ENCODE measurements at regions not wholly inside any gene's neighbourhood (a gene's known extent, or its start where the extent isn't known, plus 50 kb on each side); places are given as distances from the start of the nearest gene placed in this dataset.
"Not testable (repeated sequence)": the region's sequence is repeated elsewhere in the genome, so short reads cannot be mapped to it uniquely, and the experiment has no call there.

DNA sequence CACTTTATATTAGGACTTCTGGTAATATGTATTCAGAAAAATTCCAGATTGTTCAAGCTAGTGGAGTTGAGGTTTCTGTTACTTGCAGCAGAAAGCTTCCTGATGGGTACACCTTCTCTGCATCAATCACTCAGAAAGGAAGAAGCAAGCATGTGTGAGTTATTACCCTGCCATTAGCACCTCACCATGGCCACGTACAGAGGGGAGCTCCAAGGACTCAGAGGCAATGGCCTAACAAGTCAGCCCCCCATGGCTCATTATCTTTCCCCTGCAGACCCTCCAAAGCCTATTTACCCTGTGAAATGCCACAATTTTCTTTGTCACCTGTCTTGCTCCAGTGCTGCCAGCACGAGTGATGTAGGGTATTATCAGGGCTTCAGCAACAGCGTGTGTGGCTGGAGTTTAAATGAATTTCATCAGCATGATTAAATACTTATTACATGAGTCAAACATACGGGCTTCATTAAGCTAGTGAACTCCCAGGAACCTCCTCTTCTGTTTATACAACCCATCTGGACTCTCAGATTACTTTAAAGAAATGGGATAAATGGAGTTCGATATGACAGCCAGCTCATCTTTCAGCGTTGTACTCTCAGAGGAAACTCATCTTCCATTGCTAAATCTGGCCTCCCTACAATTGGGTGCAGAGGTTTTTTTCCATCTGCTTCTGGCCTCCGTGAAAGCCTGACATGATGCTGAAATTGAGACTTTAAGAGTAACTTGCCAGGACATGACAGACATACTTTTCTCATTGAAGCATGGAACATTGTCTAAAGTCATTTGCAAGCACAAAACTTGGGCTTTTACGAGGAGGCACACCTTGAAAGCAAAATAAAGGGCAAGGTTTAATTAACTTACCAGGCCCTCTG lies 135.9 kb downstream of the TMEM30B start:
- no peak overlapping the region for H3K27ac ChIP-seq
- TF ChIP-seq, protein P1, sequence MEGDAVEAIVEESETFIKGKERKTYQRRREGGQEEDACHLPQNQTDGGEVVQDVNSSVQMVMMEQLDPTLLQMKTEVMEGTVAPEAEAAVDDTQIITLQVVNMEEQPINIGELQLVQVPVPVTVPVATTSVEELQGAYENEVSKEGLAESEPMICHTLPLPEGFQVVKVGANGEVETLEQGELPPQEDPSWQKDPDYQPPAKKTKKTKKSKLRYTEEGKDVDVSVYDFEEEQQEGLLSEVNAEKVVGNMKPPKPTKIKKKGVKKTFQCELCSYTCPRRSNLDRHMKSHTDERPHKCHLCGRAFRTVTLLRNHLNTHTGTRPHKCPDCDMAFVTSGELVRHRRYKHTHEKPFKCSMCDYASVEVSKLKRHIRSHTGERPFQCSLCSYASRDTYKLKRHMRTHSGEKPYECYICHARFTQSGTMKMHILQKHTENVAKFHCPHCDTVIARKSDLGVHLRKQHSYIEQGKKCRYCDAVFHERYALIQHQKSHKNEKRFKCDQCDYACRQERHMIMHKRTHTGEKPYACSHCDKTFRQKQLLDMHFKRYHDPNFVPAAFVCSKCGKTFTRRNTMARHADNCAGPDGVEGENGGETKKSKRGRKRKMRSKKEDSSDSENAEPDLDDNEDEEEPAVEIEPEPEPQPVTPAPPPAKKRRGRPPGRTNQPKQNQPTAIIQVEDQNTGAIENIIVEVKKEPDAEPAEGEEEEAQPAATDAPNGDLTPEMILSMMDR (conservative IDR thresholded peaks at IDR 0.05), result no peak

DNA sequence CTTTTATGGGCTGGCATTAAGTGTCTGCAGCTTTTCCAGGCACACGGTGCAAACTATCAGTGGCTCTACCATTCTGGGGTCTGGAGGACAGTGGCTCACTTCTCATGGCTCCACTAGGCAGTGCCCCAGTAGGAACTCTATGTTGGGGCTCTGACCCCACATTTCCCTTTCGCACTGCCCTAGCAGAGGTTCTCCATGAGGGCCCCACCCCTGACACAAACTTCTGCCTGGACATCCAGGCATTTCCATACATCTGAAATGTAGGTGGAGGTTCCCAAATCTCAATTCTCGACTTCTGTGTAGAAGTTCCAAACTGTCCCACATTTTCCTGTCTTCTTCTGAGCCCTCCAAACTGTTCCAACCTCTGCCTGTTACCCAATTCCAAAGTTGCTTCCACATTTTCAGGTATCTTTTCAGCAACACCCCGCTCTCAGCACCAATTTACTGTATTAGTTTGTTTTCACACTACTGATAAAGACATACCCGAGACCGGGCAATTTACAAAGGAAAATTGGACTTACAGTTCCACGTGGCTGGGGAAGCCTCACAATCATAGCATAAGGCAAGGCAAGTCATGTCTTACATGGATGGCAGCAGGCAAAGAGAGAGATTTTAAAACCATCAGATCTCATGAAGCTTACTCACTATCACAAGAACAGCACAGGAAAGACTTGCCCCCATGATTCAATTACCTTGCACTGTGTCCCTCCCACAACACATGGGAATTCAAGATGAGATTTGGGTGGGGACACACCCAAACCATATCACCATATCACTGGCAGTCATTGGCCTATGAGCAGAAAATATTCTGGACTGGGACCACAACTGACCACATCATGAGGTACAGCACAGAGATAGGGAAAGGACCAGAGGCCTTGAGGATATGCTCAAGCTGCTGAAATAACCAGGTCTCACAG lies 136.8 kb downstream of the TMEM30B start:
- H3K27ac ChIP-seq, result not testable (repeated sequence)

DNA sequence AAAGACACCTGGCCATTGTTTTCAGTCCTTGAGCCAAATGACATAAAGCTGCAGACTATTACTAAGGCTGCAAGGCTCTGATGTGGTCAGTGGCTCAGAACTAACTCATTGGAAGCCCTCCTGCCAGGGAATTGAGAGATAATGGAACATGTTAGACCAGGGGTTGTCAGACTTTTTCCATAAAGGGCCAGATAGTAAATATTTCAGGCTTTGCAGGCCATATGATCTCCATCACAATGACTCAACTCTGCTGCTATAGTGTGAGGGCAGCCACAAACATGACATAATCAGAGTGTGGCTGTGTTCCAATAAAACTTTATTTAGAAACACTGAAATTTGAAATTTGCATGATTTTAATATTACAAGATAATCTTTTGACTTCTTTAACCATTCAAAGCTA lies 140.3 kb downstream of the TMEM30B start:
- TF ChIP-seq, protein P1 (conservative IDR thresholded peaks at IDR 0.05), result no peak
- H3K27ac ChIP-seq, result no peak overlapping the region

DNA sequence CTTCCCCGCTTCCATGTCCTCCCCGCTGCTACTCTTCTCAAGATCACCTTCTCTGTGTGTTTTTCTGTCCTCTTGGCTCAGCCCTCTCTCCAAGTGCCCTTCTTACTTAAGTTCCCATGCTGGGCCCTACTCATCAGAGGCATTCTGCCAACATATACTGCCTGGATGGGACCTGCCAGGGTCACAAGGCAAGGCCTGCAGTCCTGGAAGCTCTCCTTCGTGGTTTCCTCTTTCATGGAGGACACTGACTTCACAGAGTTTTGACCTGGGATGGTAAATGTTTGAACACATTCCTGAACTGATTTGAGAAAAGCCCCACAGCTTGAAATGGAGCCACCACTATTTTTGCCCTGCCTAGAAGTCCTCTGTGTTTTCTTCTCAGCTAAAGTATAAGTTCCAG lies 140.9 kb downstream of the TMEM30B start:
- TF ChIP-seq, protein P1 (conservative IDR thresholded peaks at IDR 0.05), result no peak
- H3K27ac ChIP-seq, result no peak overlapping the region

DNA sequence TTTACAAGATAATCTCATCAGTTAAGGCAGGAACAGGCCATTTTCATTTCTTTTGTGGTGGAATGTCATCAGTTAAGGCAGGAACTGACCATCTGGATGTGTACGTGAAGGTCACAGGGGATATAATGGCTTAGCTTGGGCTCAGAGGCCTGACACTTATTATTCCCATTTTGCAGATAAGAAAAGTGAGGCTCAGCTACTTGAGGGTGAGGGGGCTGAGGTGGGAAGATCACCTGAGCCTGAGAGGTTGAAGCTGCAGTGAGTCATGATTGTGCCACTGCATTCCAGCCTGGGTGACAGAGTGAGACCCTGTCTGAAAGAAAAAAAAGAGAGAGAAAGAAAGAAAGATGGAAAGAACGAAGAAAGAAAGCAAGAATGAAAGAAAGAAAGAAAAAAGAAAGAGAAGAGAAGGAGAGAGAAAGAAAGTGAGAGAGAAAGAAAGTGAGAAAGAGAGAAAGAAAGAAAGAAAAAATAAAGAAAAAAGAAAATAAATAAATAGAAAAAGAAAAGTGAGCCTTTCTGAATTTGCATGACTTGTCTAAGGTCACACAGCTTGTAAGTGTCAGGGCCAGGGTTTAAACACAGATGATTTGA lies 142.0 kb downstream of the TMEM30B start:
- no peak overlapping the region for H3K27ac ChIP-seq
- TF ChIP-seq, protein P1 (conservative IDR thresholded peaks at IDR 0.05), result no peak

DNA sequence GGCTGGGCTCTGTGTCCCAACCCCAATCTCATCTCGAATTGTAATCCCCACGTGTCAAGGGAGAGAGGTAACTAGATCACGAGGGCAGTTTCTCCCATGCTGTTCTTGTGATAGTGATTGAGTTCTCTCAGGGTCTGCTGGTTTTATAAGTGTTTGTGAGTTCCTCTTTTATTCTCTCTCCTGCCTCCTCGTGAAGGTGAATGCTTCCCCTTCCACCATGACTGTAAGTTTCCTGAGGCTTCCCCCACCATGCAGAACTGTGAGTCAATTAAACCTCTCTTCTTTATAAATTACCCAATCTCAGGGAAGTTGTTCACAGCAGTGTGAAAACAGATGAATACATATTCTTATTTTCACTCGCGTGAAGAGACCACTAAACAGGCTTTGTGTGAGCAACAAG lies 148.2 kb downstream of the TMEM30B start:
- TF ChIP-seq, protein P1 (conservative IDR thresholded peaks at IDR 0.05), result no peak
- H3K27ac ChIP-seq, result no peak overlapping the region

DNA sequence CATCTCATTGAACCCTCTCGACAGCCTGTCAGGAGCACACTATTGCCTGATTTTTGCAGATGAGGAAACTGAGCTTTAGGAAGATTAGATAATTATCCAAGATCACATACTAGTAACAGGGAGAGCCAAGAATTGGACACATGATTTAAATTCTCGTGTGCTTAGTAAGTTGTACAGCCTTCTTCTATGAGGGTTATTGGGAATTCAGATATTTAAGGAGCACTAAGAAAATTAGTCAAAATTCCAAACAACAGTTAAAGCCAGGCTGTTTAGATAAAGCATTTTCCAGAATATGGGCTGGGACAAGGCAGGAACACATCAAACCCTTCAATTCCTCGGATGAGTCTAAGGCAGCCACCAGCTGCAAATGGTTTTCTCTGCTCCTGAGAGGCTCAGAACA lies 148.8 kb downstream of the TMEM30B start:
- H3K27ac ChIP-seq, result no peak overlapping the region
- TF ChIP-seq, protein P1 (conservative IDR thresholded peaks at IDR 0.05), result no peak

All from VCaP (cell line).